B cell (primary cell): ENCODE measurements at regions not wholly inside any gene's neighbourhood (a gene's known extent, or its start where the extent isn't known, plus 50 kb on each side); places are given as distances from the start of the nearest gene placed in this dataset.

ENCODE experiments used
- ATAC-seq: fragments of 200-7000 bp; cut with Tn5 transposase; one replicate; pipeline ENCODE4 v1.10.0; 2021; ENCODE audit warnings: low read depth, mild to moderate bottlenecking, moderate number of reproducible peaks, moderate library complexity
- CTCF ChIA-PET: fragments of 350-600 bp; sonication (Branson Sonifier 250); formaldehyde crosslinking; loops from one replicate; lab custom pipeline; 2021; ENCODE audit warnings: antibody characterized with exemption, inconsistent platforms; lab: Charles Lee
- POLR2A ChIA-PET: fragments of 350-600 bp; sonication (Branson Sonifier 250); formaldehyde crosslinking; loops from one replicate; lab custom pipeline; 2021; ENCODE audit warnings: antibody characterized with exemption; lab: Charles Lee
- DNase-seq: peaks from one replicate; pipeline ENCODE4 v3.0.0; 2013
- H2AFZ ChIP-seq: 2 replicates; pipeline ENCODE4 v1.6.1; 2012; ENCODE audit warnings: mild to moderate bottlenecking, low read depth, low read length; ENCODE audit not compliant: insufficient read depth, poor library complexity, severe bottlenecking
- H3K27ac ChIP-seq, 2 donors: 1 replicate in 1 of 2; 2 replicates in 1 of 2; pipeline ENCODE4 v1.5.1; 2012 to 2013; ENCODE audit warnings: low read length in 2 of 2, mild to moderate bottlenecking in 2 of 2, moderate library complexity in 1 of 2
- H3K27me3 ChIP-seq, 4 experiments: fragments of 200-600 bp in 1 of 4; sonication (generic) in 1 of 4; replicated peaks in 1 of 4; 1 replicate in 2 of 4; 2 replicates in 2 of 4; pipeline versions ENCODE4 v1.6.1 to v1.7.0; 2013 to 2016; ENCODE audit warnings: low read length in 3 of 4, mild to moderate bottlenecking in 2 of 4, mixed read lengths in 1 of 4, moderate library complexity in 1 of 4; ENCODE audit not compliant: insufficient read depth in 4 of 4, control insufficient read depth in 3 of 4; ENCODE audit errors: control extremely low read depth in 1 of 4
- H3K36me3 ChIP-seq, 2 experiments: replicated peaks in 1 of 2; 1 replicate in 1 of 2; 2 replicates in 1 of 2; pipeline versions ENCODE4 v1.6.1 to v1.7.1; 2013; ENCODE audit warnings: low read length in 1 of 2; ENCODE audit not compliant: insufficient read depth in 2 of 2, control insufficient read depth in 1 of 2; ENCODE audit errors: control extremely low read depth in 1 of 2, extremely low read depth in 1 of 2
- H3K4me1 ChIP-seq, 2 donors: fragments of 200-600 bp in 1 of 2; sonication (generic) in 1 of 2; 1 replicate in 1 of 2; 2 replicates in 1 of 2; pipeline versions ENCODE4 v1.5.1 to v1.6.1; 2013 to 2017; ENCODE audit warnings: low read length in 2 of 2; ENCODE audit not compliant: control insufficient read depth in 2 of 2, insufficient read depth in 2 of 2
- H3K4me2 ChIP-seq: replicated peaks from 2 replicates; pipeline ENCODE3; 2012; ENCODE audit warnings: mild to moderate bottlenecking, low read depth, low read length; ENCODE audit not compliant: poor library complexity, severe bottlenecking
- H3K4me3 ChIP-seq, 5 experiments: fragments of 200-600 bp in 1 of 5; sonication (generic) in 1 of 5; 1 replicate in 3 of 5; 2 replicates in 2 of 5; pipeline versions ENCODE4 v1.5.1 to v1.7.0; 2011 to 2016; ENCODE audit warnings: low read length in 4 of 5, mild to moderate bottlenecking in 4 of 5, low read depth in 2 of 5, control low read depth in 1 of 5, moderate library complexity in 1 of 5; ENCODE audit not compliant: insufficient read depth in 1 of 5; ENCODE audit errors: control extremely low read depth in 1 of 5, extremely low read depth in 1 of 5
- H3K79me2 ChIP-seq: fragments of 200-600 bp; sonication (generic); one replicate; pipeline ENCODE4 v1.6.0; 2016; ENCODE audit warnings: low read length; ENCODE audit not compliant: control insufficient read depth, insufficient read depth
- H3K9ac ChIP-seq: fragments of 200-600 bp; sonication (generic); 2 replicates; pipeline ENCODE4 v1.6.1; 2017; ENCODE audit warnings: mild to moderate bottlenecking, low read length, moderate library complexity
- H3K9me3 ChIP-seq, 3 donors: one replicate each; pipeline versions ENCODE4 v1.6.1 to v1.7.1; 2013; ENCODE audit warnings: low read length in 2 of 3; ENCODE audit not compliant: control insufficient read depth in 2 of 3, insufficient read depth in 1 of 3; ENCODE audit errors: control extremely low read depth in 1 of 3
- H4K20me1 ChIP-seq: 2 replicates; pipeline ENCODE4 v1.6.0; 2012; ENCODE audit warnings: mild to moderate bottlenecking, low read length; ENCODE audit not compliant: insufficient read depth, control insufficient read depth, poor library complexity, severe bottlenecking
- H3K27ac Mint-ChIP-seq: one replicate; pipeline ENCODE4 v1.8.0; 2021; ENCODE audit warnings: mixed read lengths
- H3K27me3 Mint-ChIP-seq: one replicate; pipeline ENCODE4 v1.8.0; 2021; ENCODE audit warnings: mixed read lengths
- H3K4me1 Mint-ChIP-seq: one replicate; pipeline ENCODE4 v1.8.0; 2021; ENCODE audit warnings: mixed read lengths
- H3K4me3 Mint-ChIP-seq: one replicate; pipeline ENCODE4 v1.8.0; 2021; ENCODE audit warnings: mixed read lengths
- H3K9me3 Mint-ChIP-seq: one replicate; pipeline ENCODE4 v1.8.0; 2022; ENCODE audit warnings: mixed read lengths; ENCODE audit not compliant: insufficient read depth
- EZH2 ChIP-seq: IDR thresholded peaks from 2 replicates; pipeline ENCODE4 v1.6.1; 2012; ENCODE audit warnings: borderline replicate concordance, low read depth, mild to moderate bottlenecking, moderate library complexity, low read length; ENCODE audit not compliant: insufficient read depth, poor library complexity, severe bottlenecking
- WGBS: methylation state at CpG from one replicate; pipeline ENCODE4 v1.1.5; 2013; ENCODE audit warnings: missing lambda C conversion rate; ENCODE audit not compliant: insufficient coverage; 5-methylcytosine and 5-hydroxymethylcytosine counted together
- intact Hi-C: fragments of 100-400 bp; cut with micrococcal nuclease; formaldehyde crosslinking; loops from one replicate; pipeline ENCODE4 v1.10.0; 2022
- TF ChIP-seq, protein P1 (sequence below): fragments of 200-600 bp; IDR thresholded peaks from one replicate; pipeline ENCODE4 v1.8.0; 2022; ENCODE audit warnings: antibody characterized with exemption, mild to moderate bottlenecking

DNA sequence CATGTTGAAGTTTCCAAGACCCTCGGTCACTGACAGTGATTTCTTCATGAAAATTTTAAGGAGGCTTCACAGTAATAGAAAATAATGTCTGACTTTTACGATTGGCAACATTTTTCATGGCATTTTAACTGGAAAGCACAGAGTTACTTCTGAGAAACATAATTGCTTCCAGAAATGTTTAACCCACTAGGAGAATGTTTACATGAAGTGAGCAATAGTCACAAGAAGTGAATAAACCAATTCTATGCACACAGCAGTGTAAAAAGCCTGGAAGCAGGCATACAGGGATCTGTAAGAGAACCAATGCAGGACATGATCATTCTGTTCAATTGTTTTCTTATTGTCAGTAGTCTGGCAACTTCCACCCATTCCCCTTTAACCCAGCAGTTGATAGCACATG is 316.2 kb upstream of the CXADR start:
- Mint-ChIP-seq H3K4me3 (no peak overlapping the region), H3K4me1 (no peaks in the 10 kb centered on the region), H3K27me3 (no peaks in the 10 kb centered on the region), H3K9me3 (peaks cover 12% of the 10 kb centered on the region), H3K27ac (no peak overlapping the region)
- ATAC-seq (no peak), DNase-seq (no peak)
- H3K79me2 ChIP-seq = no peaks in the 10 kb centered on the region
- intact Hi-C loops = no loop called here
- ChIA-PET CTCF (no interaction called here), POLR2A (no interaction called here)
- H3K27me3 ChIP-seq = no peaks in the 10 kb centered on the region
- H3K4me3 ChIP-seq = no peak overlapping the region
- H2AFZ ChIP-seq = no peak overlapping the region
- TF ChIP-seq, protein P1, sequence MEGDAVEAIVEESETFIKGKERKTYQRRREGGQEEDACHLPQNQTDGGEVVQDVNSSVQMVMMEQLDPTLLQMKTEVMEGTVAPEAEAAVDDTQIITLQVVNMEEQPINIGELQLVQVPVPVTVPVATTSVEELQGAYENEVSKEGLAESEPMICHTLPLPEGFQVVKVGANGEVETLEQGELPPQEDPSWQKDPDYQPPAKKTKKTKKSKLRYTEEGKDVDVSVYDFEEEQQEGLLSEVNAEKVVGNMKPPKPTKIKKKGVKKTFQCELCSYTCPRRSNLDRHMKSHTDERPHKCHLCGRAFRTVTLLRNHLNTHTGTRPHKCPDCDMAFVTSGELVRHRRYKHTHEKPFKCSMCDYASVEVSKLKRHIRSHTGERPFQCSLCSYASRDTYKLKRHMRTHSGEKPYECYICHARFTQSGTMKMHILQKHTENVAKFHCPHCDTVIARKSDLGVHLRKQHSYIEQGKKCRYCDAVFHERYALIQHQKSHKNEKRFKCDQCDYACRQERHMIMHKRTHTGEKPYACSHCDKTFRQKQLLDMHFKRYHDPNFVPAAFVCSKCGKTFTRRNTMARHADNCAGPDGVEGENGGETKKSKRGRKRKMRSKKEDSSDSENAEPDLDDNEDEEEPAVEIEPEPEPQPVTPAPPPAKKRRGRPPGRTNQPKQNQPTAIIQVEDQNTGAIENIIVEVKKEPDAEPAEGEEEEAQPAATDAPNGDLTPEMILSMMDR = no peak
- TF ChIP-seq EZH2 = no peak
- peaks cover 0 to 10% (median 3%) of the 10 kb centered on the region in 3 donors for H3K9me3 ChIP-seq
- H4K20me1 ChIP-seq = no peaks in the 10 kb centered on the region
- H3K36me3 ChIP-seq = no peaks in the 10 kb centered on the region
- no peak overlapping the region for H3K4me2 ChIP-seq
- WGBS = no CpG with 5 or more reads among the region's 2 CpGs
- H3K4me1 ChIP-seq = no peaks in the 10 kb centered on the region
- no peak overlapping the region for H3K27ac ChIP-seq
- H3K9ac ChIP-seq = no peak overlapping the region

DNA sequence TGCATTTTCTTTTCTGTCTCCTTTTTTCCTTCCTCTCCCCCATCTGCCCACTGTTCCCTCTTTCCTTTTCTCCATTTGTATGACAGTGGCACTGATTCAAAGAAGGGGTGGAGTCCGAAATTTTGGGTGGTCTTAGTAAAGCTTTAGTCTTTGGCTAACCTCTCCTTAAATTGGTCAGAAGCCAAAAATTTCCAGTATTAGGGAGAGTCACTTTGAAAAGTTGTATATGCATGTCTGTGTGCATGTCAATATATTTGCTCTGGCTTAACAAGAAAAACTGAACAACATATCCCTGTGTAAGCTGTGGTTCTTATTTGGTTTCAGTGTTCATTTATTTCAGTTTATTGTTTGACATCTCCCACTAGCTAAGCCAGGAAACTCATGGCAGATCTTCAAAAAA is 314.8 kb upstream of the CXADR start:
- no peaks in the 10 kb centered on the region for H3K27me3 ChIP-seq
- ATAC-seq (no peak), DNase-seq (no peak)
- intact Hi-C loops = no loop called here
- no peaks in the 10 kb centered on the region for H3K4me1 Mint-ChIP-seq
- H3K27me3 Mint-ChIP-seq = no peaks in the 10 kb centered on the region
- H3K27ac Mint-ChIP-seq = no peak overlapping the region
- no peak overlapping the region for H3K4me3 ChIP-seq
- no peaks in the 10 kb centered on the region for H3K79me2 ChIP-seq
- H3K9ac ChIP-seq = no peak overlapping the region
- H3K9me3 Mint-ChIP-seq = peaks cover 11% of the 10 kb centered on the region
- no peak overlapping the region for H3K4me2 ChIP-seq
- ChIA-PET POLR2A (no interaction called here), CTCF (no interaction called here)
- no CpG with 5 or more reads among the region's 1 CpG for WGBS
- no peak overlapping the region for H2AFZ ChIP-seq
- TF ChIP-seq, protein P1 = no peak
- no peak for TF ChIP-seq EZH2
- H3K9me3 ChIP-seq = peaks cover 0 to 3% (median 0%) of the 10 kb centered on the region in 3 donors
- H4K20me1 ChIP-seq = no peaks in the 10 kb centered on the region
- no peak overlapping the region for H3K4me3 Mint-ChIP-seq
- H3K4me1 ChIP-seq = no peaks in the 10 kb centered on the region
- no peak overlapping the region for H3K27ac ChIP-seq
- no peaks in the 10 kb centered on the region for H3K36me3 ChIP-seq
